ENCODE measurements at regions not wholly inside any gene's neighbourhood (a gene's known extent, or its start where the extent isn't known, plus 50 kb on each side); places are given as distances from the start of the nearest gene placed in this dataset.

- Histone ChIP-seq H3K9me3 (no peaks in the 10 kb centered on the region), H3K4me3 (no peak overlapping the region), H3K27me3 (peaks cover 21% of the 10 kb centered on the region), H3K36me3 (no peaks in the 10 kb centered on the region), H3K27ac (no peak overlapping the region), H3K4me1 (no peaks in the 10 kb centered on the region)
- 91% methylated on average over 5 of the region's 5 CpGs for WGBS
- no peak for DNase-seq (ENCODE audit: low spot score in 2 of 2)
- no peak for TF ChIP-seq POLR2A (IDR thresholded peaks at IDR 0.05)
- no peak for TF ChIP-seq POLR2AphosphoS5 (IDR thresholded peaks at IDR 0.05)
- no peak for TF ChIP-seq CTCF (IDR thresholded peaks at IDR 0.05)
- no peak for TF ChIP-seq EP300 (IDR thresholded peaks at IDR 0.05)
Measured at GRCh38 chr1:62917314-62917713, 133.4 kb downstream of the ATG4C start.

GRCh38 chr1:62917805-62918204, 133.9 kb downstream of the ATG4C start:
- H3K9me3 ChIP-seq, result no peaks in the 10 kb centered on the region
- no peak overlapping the region for H3K27ac ChIP-seq
- TF ChIP-seq EP300 (IDR thresholded peaks at IDR 0.05) (no peak), POLR2A (IDR thresholded peaks at IDR 0.05) (no peak), CTCF (IDR thresholded peaks at IDR 0.05) (no peak), POLR2AphosphoS5 (IDR thresholded peaks at IDR 0.05) (no peak)
- H3K4me3 ChIP-seq, result no peak overlapping the region
- H3K4me1 ChIP-seq, result no peaks in the 10 kb centered on the region
- no peak for DNase-seq (ENCODE audit: low spot score in 2 of 2)
- H3K36me3 ChIP-seq, result no peaks in the 10 kb centered on the region
- WGBS, result 45% methylated on average over 10 of the region's 10 CpGs
- H3K27me3 ChIP-seq, result peaks cover 21% of the 10 kb centered on the region

- Histone ChIP-seq H3K4me1 (no peaks in the 10 kb centered on the region), H3K36me3 (no peaks in the 10 kb centered on the region), H3K4me3 (no peak overlapping the region), H3K9me3 (no peaks in the 10 kb centered on the region), H3K27me3 (peaks cover 23% of the 10 kb centered on the region), H3K27ac (no peak overlapping the region)
- WGBS, result 58% methylated on average over 3 of the region's 3 CpGs
- TF ChIP-seq POLR2AphosphoS5 (IDR thresholded peaks at IDR 0.05), result no peak
- no peak for TF ChIP-seq EP300 (IDR thresholded peaks at IDR 0.05)
- TF ChIP-seq POLR2A (IDR thresholded peaks at IDR 0.05), result no peak
- no peak for DNase-seq (ENCODE audit: low spot score in 2 of 2)
Measured at GRCh38 chr1:62918700-62919099, 134.8 kb downstream of the ATG4C start.

- H3K27ac ChIP-seq, result no peak overlapping the region
- H3K36me3 ChIP-seq, result no peaks in the 10 kb centered on the region
- TF ChIP-seq EP300 (IDR thresholded peaks at IDR 0.05), result no peak
- no peak for TF ChIP-seq CTCF (IDR thresholded peaks at IDR 0.05)
- no peak for TF ChIP-seq POLR2A (IDR thresholded peaks at IDR 0.05)
- peaks cover 13% of the 10 kb centered on the region for H3K27me3 ChIP-seq
- no peak overlapping the region for H3K4me3 ChIP-seq
- H3K9me3 ChIP-seq, result no peaks in the 10 kb centered on the region
- no peak for DNase-seq (ENCODE audit: low spot score in 2 of 2)
- 27% methylated on average over 1 of the region's 1 CpG for WGBS
- H3K4me1 ChIP-seq, result no peaks in the 10 kb centered on the region
Measured at GRCh38 chr1:62922006-62922405, 138.1 kb downstream of the ATG4C start.

GRCh38 chr1:62924983-62925790, 141.3 kb downstream of the ATG4C start:
- Histone ChIP-seq H3K9me3 (no peaks in the 10 kb centered on the region), H3K36me3 (no peaks in the 10 kb centered on the region), H3K27ac (no peak overlapping the region), H3K4me1 (no peaks in the 10 kb centered on the region), H3K27me3 (peaks cover 18% of the 10 kb centered on the region), H3K4me3 (no peak overlapping the region)
- 81% methylated on average over 7 of the region's 7 CpGs for WGBS
- no peak for DNase-seq (ENCODE audit: low spot score in 2 of 2)
- no peak for TF ChIP-seq POLR2AphosphoS5 (IDR thresholded peaks at IDR 0.05)
- no peak for TF ChIP-seq EP300 (IDR thresholded peaks at IDR 0.05)
- TF ChIP-seq POLR2A (IDR thresholded peaks at IDR 0.05), result no peak
- no peak for TF ChIP-seq CTCF (IDR thresholded peaks at IDR 0.05)

Data from suprapubic skin (tissue), 4 donors.